Neural cell (in vitro differentiated cells): ENCODE measurements at regions not wholly inside any gene's neighbourhood (a gene's known extent, or its start where the extent isn't known, plus 50 kb on each side); places are given as distances from the start of the nearest gene placed in this dataset.

Experiments used
- H2AFZ ChIP-seq: fragments of 200-600, 300-800 bp; sonication (generic), shearing (Covaris generic); 2 replicates; pipeline ENCODE4 v1.6.0; 2014; ENCODE audit warnings: low read depth, mild to moderate bottlenecking, antibody characterized with exemption, low read length, moderate library complexity
- H3F3A ChIP-seq: fragments of 200-600 bp; shearing (Covaris generic); 2 replicates; pipeline ENCODE4 v1.6.1; 2016; ENCODE audit warnings: mild to moderate bottlenecking, moderate library complexity, mixed read lengths, antibody characterized with exemption, low read length; ENCODE audit not compliant: insufficient read depth, poor library complexity, severe bottlenecking
- H3K27ac ChIP-seq: fragments of 200-600, 300-800 bp; sonication (generic), shearing (Covaris generic); 2 replicates; pipeline ENCODE4 v1.5.1; 2014; ENCODE audit warnings: mild to moderate bottlenecking, low read length, moderate library complexity
- H3K27me3 ChIP-seq: fragments of 300-800, 200-600 bp; sonication (generic), shearing (Covaris generic); 2 replicates; pipeline ENCODE4 v1.6.0; 2014; ENCODE audit warnings: mild to moderate bottlenecking, low read depth, low read length, moderate library complexity; ENCODE audit not compliant: insufficient read depth
- H3K36me3 ChIP-seq: fragments of 300-800, 200-600 bp; sonication (generic), shearing (Covaris generic); 2 replicates; pipeline ENCODE4 v1.5.1; 2014; ENCODE audit warnings: mild to moderate bottlenecking, antibody characterized with exemption, low read length, moderate library complexity; ENCODE audit not compliant: insufficient read depth
- H3K4me2 ChIP-seq: fragments of 300-800, 200-600 bp; sonication (generic), shearing (Covaris generic); 2 replicates; pipeline ENCODE4 v1.6.0; 2014; ENCODE audit warnings: mild to moderate bottlenecking, low read length
- H3K4me3 ChIP-seq: fragments of 300-800, 200-600 bp; sonication (generic), shearing (Covaris generic); 2 replicates; pipeline ENCODE4 v1.5.1; 2014; ENCODE audit warnings: mild to moderate bottlenecking, low read length, moderate library complexity
- H3K79me2 ChIP-seq: fragments of 200-600 bp; shearing (Covaris generic); replicated peaks from 2 replicates; pipeline ENCODE4 v1.6.0; 2014; ENCODE audit warnings: mild to moderate bottlenecking, low read length, moderate library complexity; ENCODE audit not compliant: insufficient read depth
- H3K9ac ChIP-seq: fragments of 300-800, 200-600 bp; sonication (generic), shearing (Covaris generic); 2 replicates; pipeline ENCODE4 v1.6.1; 2016; ENCODE audit warnings: mild to moderate bottlenecking, low read length, mixed read lengths
- H3K9me2 ChIP-seq: fragments of 200-600 bp; shearing (Covaris generic); 2 replicates; pipeline ENCODE4 v1.6.1; 2016; ENCODE audit warnings: mild to moderate bottlenecking, low read length, mixed read lengths; ENCODE audit not compliant: insufficient read depth
- H3K9me3 ChIP-seq: fragments of 200-600, 300-800 bp; sonication (generic), shearing (Covaris generic); 2 replicates; pipeline ENCODE4 v1.6.1; 2016; ENCODE audit warnings: mild to moderate bottlenecking, mixed run types, low read length, moderate library complexity, mixed read lengths
- H4K20me1 ChIP-seq: fragments of 200-600 bp; shearing (Covaris generic); 2 replicates; pipeline ENCODE4 v1.6.1; 2016; ENCODE audit warnings: mild to moderate bottlenecking, mixed run types; ENCODE audit not compliant: insufficient read depth
- CTCF ChIP-seq: fragments of 450-650 bp; IDR thresholded peaks from 2 replicates; pipeline ENCODE4 v1.5.1; 2014; ENCODE audit warnings: antibody characterized with exemption, mild to moderate bottlenecking, moderate library complexity; ENCODE audit not compliant: poor library complexity, severe bottlenecking
- EP300 ChIP-seq: fragments of 450-650 bp; conservative IDR thresholded peaks from 2 replicates; pipeline ENCODE4 v1.6.1; 2014; ENCODE audit warnings: antibody characterized with exemption, mild to moderate bottlenecking, moderate library complexity; ENCODE audit not compliant: poor library complexity, severe bottlenecking
- EZH2 ChIP-seq: fragments of 200-600, 300-800 bp; shearing (Covaris generic), sonication (generic); IDR thresholded peaks from 2 replicates; pipeline ENCODE4 v1.6.1; 2014; ENCODE audit warnings: antibody characterized with exemption, low read length, borderline replicate concordance, mild to moderate bottlenecking; ENCODE audit not compliant: insufficient read depth, poor library complexity, severe bottlenecking
- MXI1 ChIP-seq: fragments of 450-650 bp; conservative IDR thresholded peaks from 2 replicates; pipeline ENCODE4 v1.6.1; 2014; ENCODE audit warnings: antibody characterized with exemption, mild to moderate bottlenecking; ENCODE audit not compliant: poor library complexity, severe bottlenecking
- POLR2AphosphoS5 ChIP-seq: IDR thresholded peaks from 2 replicates; pipeline ENCODE4 v1.6.1; 2012
- RAD21 ChIP-seq: fragments of 450-650 bp; conservative IDR thresholded peaks from 2 replicates; pipeline ENCODE4 v1.6.1; 2014; ENCODE audit warnings: antibody characterized with exemption, mild to moderate bottlenecking, moderate library complexity
- REST ChIP-seq: IDR thresholded peaks from 2 replicates; pipeline ENCODE4 v1.6.1; 2012; ENCODE audit warnings: borderline replicate concordance
- SMC3 ChIP-seq: fragments of 450-650 bp; conservative IDR thresholded peaks from 2 replicates; pipeline ENCODE4 v1.6.1; 2014; ENCODE audit warnings: antibody characterized with exemption, mild to moderate bottlenecking, moderate library complexity; ENCODE audit not compliant: poor library complexity
- TAF1 ChIP-seq: IDR thresholded peaks from 2 replicates; pipeline ENCODE4 v1.6.1; 2012; ENCODE audit warnings: low read depth

- Histone ChIP-seq H3F3A (no peaks in the 10 kb centered on the region), H3K9me3 (no peaks in the 10 kb centered on the region), H3K9me2 (no peaks in the 10 kb centered on the region)
Observed at GRCh38 chr2:239674101-239674980, 273.5 kb upstream of the HDAC4 start.

GRCh38 chr2:239673641-239674040 lies 272.8 kb upstream of the HDAC4 start:
- Histone ChIP-seq H3K79me2 (no peaks in the 10 kb centered on the region), H3K27ac (no peak overlapping the region), H3K4me3 (no peak overlapping the region), H3K9me3 (no peaks in the 10 kb centered on the region), H3K4me2 (no peak overlapping the region), H3K9ac (no peak overlapping the region), H3K27me3 (no peaks in the 10 kb centered on the region), H3K36me3 (no peaks in the 10 kb centered on the region), H3F3A (no peaks in the 10 kb centered on the region), H2AFZ (no peak overlapping the region), H3K9me2 (no peaks in the 10 kb centered on the region), H4K20me1 (no peaks in the 10 kb centered on the region)
- TF ChIP-seq EZH2 (no peak), RAD21 (no peak), SMC3 (no peak), REST (no peak), MXI1 (no peak), EP300 (no peak), POLR2AphosphoS5 (no peak)

More at GRCh38 chr2:239674101-239674980, 273.5 kb upstream of the HDAC4 start:
- no peaks in the 10 kb centered on the region for H3K36me3 ChIP-seq
- no peaks in the 10 kb centered on the region for H3K27me3 ChIP-seq
- TF ChIP-seq EZH2 = no peak
- TF ChIP-seq POLR2AphosphoS5 = no peak
- no peak for TF ChIP-seq TAF1
- no peak for TF ChIP-seq REST
- TF ChIP-seq MXI1 = no peak
- TF ChIP-seq RAD21 = no peak
- no peak for TF ChIP-seq SMC3
- no peak for TF ChIP-seq EP300
- no peak for TF ChIP-seq CTCF
- H2AFZ ChIP-seq = no peak overlapping the region
- no peak overlapping the region for H3K27ac ChIP-seq
- no peak overlapping the region for H3K9ac ChIP-seq
- no peak overlapping the region for H3K4me3 ChIP-seq
- H3K4me2 ChIP-seq = no peak overlapping the region
- no peaks in the 10 kb centered on the region for H4K20me1 ChIP-seq
- no peaks in the 10 kb centered on the region for H3K79me2 ChIP-seq
